ENCODE measurements at regions not wholly inside any gene's neighbourhood (a gene's known extent, or its start where the extent isn't known, plus 50 kb on each side); places are given as distances from the start of the nearest gene placed in this dataset.
"Not testable (repeated sequence)": the region's sequence is repeated elsewhere in the genome, so short reads cannot be mapped to it uniquely, and the experiment has no call there.

DNA sequence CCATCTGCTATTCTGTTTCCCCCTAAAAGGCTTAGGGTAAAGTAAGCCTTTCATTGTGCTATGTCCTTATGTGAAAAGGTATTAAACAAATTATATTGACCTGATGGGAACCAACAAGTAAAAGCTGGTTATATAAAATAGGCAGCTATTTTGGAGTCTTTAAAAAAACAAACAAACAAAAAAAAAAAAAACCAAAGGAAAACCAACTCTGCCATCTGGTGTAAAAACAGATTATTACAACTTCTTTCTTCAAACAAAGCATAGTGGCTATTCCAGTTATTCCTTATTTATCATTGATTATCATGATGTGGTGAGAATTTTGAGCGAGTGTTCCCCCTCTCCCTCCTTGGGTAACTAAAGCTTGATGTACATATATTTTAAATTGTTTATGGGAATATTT, 122.3 kb upstream of the FHL2 start:
- no peak overlapping the region for H3K27ac Mint-ChIP-seq
- H3K9me3 Mint-ChIP-seq, result no peaks in the 10 kb centered on the region
- H3K4me3 Mint-ChIP-seq, result no peak overlapping the region
- CTCF ChIA-PET, result interaction anchor here (0.6 to 5.9 kb wide), 14 partner anchors 15 to 405 kb away, joined by 3 to 65 read pairs (median 4); no protein-coding TSS in a partner anchor
- no peaks in the 10 kb centered on the region for H3K4me1 Mint-ChIP-seq
- H3K27me3 Mint-ChIP-seq, result peaks cover 12% of the 10 kb centered on the region
- DNase-seq, result no peak
- H3K36me3 Mint-ChIP-seq, result no peaks in the 10 kb centered on the region

DNA sequence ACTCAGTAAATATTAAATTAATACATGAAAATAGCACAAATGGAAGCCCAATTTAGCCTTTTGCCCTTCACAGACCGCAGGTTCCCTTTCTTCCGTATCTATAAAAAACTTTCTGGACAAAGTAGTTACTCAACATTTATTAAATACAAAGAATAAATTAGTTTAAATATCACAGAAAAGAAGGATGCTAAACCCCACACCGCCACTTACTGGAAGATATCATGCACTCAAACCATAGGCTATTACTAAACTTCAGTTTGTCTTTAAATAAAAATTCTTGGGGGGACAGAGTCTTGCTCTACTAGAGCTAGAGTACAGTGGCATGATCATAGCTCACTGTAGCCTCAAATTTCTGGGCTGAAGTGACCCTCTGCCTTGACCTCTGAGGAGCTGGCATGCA, 120.7 kb upstream of the FHL2 start:
- no peaks in the 10 kb centered on the region for H3K9me3 Mint-ChIP-seq
- no peak overlapping the region for H3K4me3 Mint-ChIP-seq
- H3K36me3 Mint-ChIP-seq, result no peaks in the 10 kb centered on the region
- no peak for DNase-seq
- CTCF ChIA-PET, result interaction anchor here (0.8 to 5.9 kb wide), 7 partner anchors 63 to 522 kb away, joined by 3 to 65 read pairs (median 4); no protein-coding TSS in a partner anchor
- peaks cover 8% of the 10 kb centered on the region for H3K27me3 Mint-ChIP-seq
- H3K27ac Mint-ChIP-seq, result no peak overlapping the region
- no peaks in the 10 kb centered on the region for H3K4me1 Mint-ChIP-seq

- Mint-ChIP-seq H3K9me3 (no peaks in the 10 kb centered on the region), H3K27ac (no peak overlapping the region), H3K27me3 (peaks cover 8% of the 10 kb centered on the region), H3K36me3 (no peaks in the 10 kb centered on the region), H3K4me3 (no peak overlapping the region), H3K4me1 (no peaks in the 10 kb centered on the region)
- CTCF ChIA-PET, result interaction anchor here (0.8 to 5.9 kb wide), 9 partner anchors 62 to 523 kb away, joined by 3 to 65 read pairs (median 4); no protein-coding TSS in a partner anchor
- no peak for DNase-seq
Observed at GRCh38 chr2:105518897-105519296, 120.0 kb upstream of the FHL2 start.

DNA sequence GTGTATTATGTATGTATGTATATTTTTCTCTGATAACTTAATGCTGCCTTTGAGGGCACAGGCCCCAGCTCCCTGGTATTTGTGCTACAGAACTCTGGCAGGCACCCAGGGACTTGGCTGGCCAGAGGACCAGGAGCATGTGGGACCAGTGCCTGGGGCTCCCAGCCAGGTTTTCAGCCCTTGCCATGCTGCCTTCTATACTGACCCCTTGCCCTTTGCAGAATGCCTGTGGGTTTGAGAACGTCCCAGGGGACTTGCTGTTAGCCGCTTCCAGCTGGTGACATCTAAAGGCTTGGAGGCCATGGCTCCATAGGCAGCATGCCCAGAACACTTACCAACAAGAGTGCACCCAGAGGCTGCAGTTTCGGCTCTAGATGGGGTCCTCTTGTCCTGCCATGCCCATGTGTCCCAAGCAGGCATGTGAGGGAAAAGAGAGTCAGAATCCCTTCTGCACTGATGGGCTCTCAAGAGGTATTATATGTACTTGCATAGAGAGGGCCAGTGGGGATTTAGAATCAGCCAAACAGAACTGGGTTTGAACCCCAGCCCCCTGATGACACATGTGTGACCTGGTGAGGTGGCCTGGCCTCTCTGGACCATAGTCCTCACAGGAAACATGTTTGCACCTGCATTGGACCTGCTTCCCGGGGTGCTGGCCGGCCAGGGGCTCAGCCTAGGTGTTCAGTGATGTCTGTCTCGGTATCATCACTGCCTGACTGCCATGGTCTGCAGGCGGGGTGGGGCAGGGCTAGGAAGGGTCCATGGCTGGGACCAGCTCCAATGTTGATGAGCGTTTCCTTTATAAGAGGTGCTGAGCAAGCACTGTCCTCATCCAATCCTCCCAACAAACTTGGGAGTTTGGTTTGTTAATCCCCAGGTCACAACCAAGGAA, 119.2 kb upstream of the FHL2 start:
- H3K4me3 Mint-ChIP-seq, result no peak overlapping the region
- CTCF ChIA-PET, result interaction anchor here (1.0 to 5.9 kb wide), 6 partner anchors 120 to 523 kb away, joined by 3 to 65 read pairs (median 5); no protein-coding TSS in a partner anchor
- H3K9me3 Mint-ChIP-seq, result no peaks in the 10 kb centered on the region
- H3K27ac Mint-ChIP-seq, result no peak overlapping the region
- no peaks in the 10 kb centered on the region for H3K4me1 Mint-ChIP-seq
- H3K36me3 Mint-ChIP-seq, result no peaks in the 10 kb centered on the region
- no peak for DNase-seq
- H3K27me3 Mint-ChIP-seq, result peaks cover 12% of the 10 kb centered on the region

DNA sequence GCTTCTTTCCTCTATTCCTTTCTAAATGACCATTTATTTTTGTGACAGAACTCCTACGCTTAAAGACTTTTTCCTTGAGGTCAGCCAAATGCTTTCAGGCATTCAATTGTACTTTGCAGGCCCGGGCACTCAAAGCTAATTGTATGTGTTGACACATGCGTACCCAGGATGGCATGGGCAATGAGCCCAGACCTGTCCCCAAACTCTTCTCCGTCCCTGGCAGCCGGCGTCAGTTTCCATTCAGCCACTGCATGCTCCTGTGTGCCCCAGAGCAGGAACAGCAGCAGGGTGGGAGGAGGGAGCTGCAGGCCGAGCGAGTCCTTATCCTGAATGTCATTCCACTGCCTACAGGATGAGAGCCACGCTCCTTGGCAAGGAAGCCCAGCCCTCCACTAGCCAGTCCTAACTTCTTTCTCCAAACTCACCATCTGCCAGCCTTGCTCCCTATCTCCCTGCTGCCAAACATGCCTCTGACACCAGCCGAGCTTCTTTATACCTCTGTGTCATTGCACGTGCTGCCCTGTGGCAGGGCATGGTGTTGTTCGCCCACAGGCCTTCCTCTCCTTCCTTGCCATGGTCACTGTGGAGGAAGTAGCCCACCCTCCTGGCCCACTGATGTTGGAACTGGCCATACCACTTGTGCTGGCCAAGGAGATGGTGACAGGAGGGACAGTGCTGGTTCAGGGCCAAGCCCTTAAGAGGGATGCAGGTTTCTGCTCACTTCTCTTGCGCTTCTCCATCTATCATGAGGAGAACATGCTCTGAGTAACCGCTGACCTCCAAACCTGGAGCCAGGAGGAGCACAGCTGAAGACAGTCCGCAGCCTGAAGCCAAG, 116.9 kb upstream of the FHL2 start:
- Mint-ChIP-seq H3K27me3 (peaks cover 18% of the 10 kb centered on the region), H3K9me3 (no peaks in the 10 kb centered on the region), H3K4me1 (no peaks in the 10 kb centered on the region), H3K4me3 (no peak overlapping the region), H3K36me3 (no peaks in the 10 kb centered on the region), H3K27ac (no peak overlapping the region)
- DNase-seq, result no peak
- CTCF ChIA-PET, result no interaction called here

GRCh38 chr2:105514576-105514975, 115.7 kb upstream of the FHL2 start:
- Mint-ChIP-seq H3K4me1 (no peaks in the 10 kb centered on the region), H3K27ac (no peak overlapping the region), H3K36me3 (no peaks in the 10 kb centered on the region), H3K9me3 (no peaks in the 10 kb centered on the region), H3K27me3 (peaks cover 21% of the 10 kb centered on the region), H3K4me3 (no peak overlapping the region)
- no peak for DNase-seq
- CTCF ChIA-PET, result no interaction called here

GRCh38 chr2:105510761-105511528, 112.1 kb upstream of the FHL2 start:
- Mint-ChIP-seq H3K4me1 (no peaks in the 10 kb centered on the region), H3K27me3 (peaks cover 19% of the 10 kb centered on the region)
- DNase-seq, result no peak

DNA sequence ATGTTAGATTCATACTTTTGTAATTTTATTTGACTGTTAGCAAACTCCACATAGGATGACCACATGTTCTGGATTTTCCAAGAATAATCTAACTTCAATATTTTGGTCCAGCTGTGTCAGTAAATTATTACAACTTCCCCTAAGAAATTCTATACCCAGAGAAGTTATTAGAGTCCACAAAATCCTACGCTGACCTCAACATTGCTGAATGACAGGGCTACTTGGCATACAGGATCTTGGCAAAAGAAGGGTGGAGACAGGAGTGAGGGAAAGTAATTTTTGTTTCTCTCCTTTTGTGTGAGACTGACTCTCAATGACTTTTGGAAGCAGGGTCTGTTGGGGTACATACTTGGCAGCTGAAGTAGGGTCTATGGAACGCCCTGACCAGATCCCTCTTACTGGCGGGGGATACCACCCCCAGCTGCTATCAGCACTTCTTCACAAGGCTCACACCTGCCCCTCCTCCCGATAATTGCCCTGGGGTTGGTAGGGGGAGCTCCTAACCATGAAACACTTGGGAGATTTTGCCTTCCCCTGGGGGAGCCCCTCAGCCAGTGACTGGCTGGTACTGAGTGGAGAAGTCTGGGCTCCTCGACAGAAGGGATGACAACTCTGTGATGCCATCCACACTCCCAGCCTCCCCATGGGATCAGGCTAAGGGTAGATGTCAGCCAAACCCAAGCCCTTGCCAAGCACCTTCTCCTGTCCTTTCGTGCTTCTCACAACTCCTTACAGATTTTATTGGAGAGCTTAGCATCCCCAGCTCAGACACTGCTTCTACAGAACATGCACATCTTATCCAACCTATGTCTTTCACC, 110.6 kb upstream of the FHL2 start:
- no peaks in the 10 kb centered on the region for H3K36me3 Mint-ChIP-seq
- no peak overlapping the region for H3K4me3 Mint-ChIP-seq
- peaks cover 19% of the 10 kb centered on the region for H3K27me3 Mint-ChIP-seq
- CTCF ChIA-PET, result no interaction called here
- no peaks in the 10 kb centered on the region for H3K9me3 Mint-ChIP-seq
- H3K4me1 Mint-ChIP-seq, result no peaks in the 10 kb centered on the region
- no peak for DNase-seq
- H3K27ac Mint-ChIP-seq, result no peak overlapping the region

More at GRCh38 chr2:105510761-105511528, 112.1 kb upstream of the FHL2 start:
- CTCF ChIA-PET, result no interaction called here
- no peaks in the 10 kb centered on the region for H3K36me3 Mint-ChIP-seq
- H3K4me3 Mint-ChIP-seq, result no peak overlapping the region
- no peaks in the 10 kb centered on the region for H3K9me3 Mint-ChIP-seq
- H3K27ac Mint-ChIP-seq, result no peak overlapping the region

DNA sequence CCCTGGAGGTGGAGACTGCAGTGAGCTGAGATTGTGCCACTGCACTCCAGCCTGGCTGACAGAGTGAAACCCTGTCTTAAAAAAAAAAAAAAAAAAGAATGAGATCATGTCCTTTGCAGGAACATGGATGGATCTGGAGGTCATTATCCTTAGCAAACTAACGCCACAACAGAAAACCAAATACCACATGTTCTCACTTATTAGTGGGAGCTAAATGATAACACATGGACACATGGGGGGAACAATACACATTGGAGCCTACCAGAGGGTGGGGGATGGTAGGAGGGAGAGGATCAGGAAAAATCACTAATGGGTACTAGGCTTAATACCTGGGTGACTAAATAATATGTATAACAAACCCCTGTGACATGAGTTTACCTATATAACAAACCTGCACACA, 108.0 kb upstream of the FHL2 start:
- H3K27ac Mint-ChIP-seq, DNase-seq, H3K36me3 Mint-ChIP-seq, CTCF ChIA-PET, H3K9me3 Mint-ChIP-seq, H3K4me1 Mint-ChIP-seq, H3K4me3 Mint-ChIP-seq: not testable (repeated sequence)
- H3K27me3 Mint-ChIP-seq, result peaks cover 15% of the 10 kb centered on the region

DNA sequence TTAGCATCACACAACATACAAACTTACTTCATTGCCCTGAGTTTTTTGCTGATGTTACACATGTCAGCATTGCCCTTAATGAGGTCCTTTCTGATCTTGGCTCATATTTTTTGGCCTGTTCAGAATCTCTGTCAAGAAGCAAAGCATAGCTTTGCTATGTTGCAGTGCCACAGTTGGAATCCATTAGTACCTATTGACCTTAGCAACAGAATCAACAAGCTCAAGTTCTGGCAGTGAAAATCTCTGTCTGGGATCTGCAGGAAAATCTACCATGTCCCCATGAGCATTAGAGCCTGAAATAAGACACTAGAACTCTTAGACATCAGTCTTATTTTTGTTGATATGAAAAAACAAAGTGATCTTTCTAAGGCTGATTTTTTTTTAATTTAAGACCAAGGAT, 105.6 kb upstream of the FHL2 start:
- Mint-ChIP-seq H3K4me1 (peaks cover 3% of the 10 kb centered on the region), H3K27me3 (peaks cover 2% of the 10 kb centered on the region), H3K9me3 (no peaks in the 10 kb centered on the region), H3K36me3 (no peaks in the 10 kb centered on the region), H3K4me3 (no peak overlapping the region), H3K27ac (no peak overlapping the region)
- DNase-seq, result no peak
- CTCF ChIA-PET, result no interaction called here

DNA sequence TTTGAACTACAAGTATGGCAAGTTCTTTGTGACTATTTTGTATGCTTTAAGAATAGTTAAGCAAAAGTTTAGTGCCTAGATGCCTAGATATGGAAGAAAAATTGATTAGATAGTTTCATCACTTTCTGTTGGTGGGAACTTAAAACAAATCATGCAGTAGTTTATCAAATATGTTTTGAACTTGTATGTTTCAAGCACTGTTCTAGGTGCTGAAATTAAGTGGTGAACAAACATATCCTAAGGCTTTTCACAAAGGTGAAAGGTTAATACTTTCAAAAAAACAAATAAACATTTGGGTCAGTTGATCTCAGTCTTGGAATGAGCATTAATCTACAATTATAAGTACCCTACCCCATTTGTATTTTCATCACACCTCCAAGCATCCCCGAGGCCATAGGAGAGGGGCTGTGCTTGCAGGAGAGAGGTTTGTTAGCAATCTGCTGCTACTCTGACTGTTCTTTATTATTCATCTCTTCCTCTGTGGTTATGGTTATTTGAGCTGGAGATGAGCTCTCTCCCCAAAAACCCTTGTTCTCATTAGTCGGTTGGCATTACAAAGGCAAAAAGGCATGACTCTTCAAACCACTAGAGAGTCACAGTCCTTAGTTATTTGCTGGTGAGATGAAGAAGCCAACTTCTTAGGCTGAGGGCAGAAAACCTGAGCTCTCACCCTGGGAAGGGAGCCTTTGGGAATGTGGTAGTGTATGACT, 103.9 kb upstream of the FHL2 start:
- no peak overlapping the region for H3K4me3 Mint-ChIP-seq
- no peaks in the 10 kb centered on the region for H3K9me3 Mint-ChIP-seq
- CTCF ChIA-PET, result no interaction called here
- DNase-seq, result no peak
- H3K36me3 Mint-ChIP-seq, result no peaks in the 10 kb centered on the region
- H3K4me1 Mint-ChIP-seq, result peaks cover 3% of the 10 kb centered on the region
- H3K27ac Mint-ChIP-seq, result no peak overlapping the region
- peaks cover 5% of the 10 kb centered on the region for H3K27me3 Mint-ChIP-seq

GRCh38 chr2:105498281-105498846, 99.5 kb upstream of the FHL2 start:
- Mint-ChIP-seq H3K4me1 (peaks cover 3% of the 10 kb centered on the region), H3K27ac (no peak overlapping the region), H3K27me3 (peaks cover 17% of the 10 kb centered on the region), H3K36me3 (no peaks in the 10 kb centered on the region), H3K9me3 (no peaks in the 10 kb centered on the region), H3K4me3 (no peak overlapping the region)
- DNase-seq, result no peak
- CTCF ChIA-PET, result no interaction called here

DNA sequence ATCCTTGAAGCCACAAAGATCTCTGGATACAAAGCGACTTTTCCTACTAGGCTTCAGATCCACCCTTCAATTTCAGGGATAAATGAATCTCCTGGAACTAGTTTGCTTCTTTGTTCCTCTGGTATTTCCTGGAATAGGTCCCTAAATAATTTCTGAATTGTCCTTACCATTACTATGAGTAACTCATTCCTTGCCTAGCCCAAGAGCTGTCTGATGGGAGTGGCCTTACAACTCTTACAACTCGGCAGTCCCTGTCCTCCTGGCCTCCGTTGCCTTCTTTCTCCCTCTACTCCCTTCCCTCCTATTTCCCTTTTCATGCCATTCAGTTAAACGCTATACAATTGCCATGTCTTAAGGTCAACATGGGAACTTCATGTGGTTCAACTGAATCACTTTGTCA, 98.2 kb upstream of the FHL2 start:
- no peak overlapping the region for H3K27ac Mint-ChIP-seq
- H3K27me3 Mint-ChIP-seq, result peaks cover 21% of the 10 kb centered on the region
- peaks cover 1% of the 10 kb centered on the region for H3K36me3 Mint-ChIP-seq
- no peaks in the 10 kb centered on the region for H3K9me3 Mint-ChIP-seq
- CTCF ChIA-PET, result no interaction called here
- DNase-seq, result no peak
- peaks cover 3% of the 10 kb centered on the region for H3K4me1 Mint-ChIP-seq
- no peak overlapping the region for H3K4me3 Mint-ChIP-seq
